ENCODE measurements at regions not wholly inside any gene's neighbourhood (a gene's known extent, or its start where the extent isn't known, plus 50 kb on each side); places are given as distances from the start of the nearest gene placed in this dataset.

DNA sequence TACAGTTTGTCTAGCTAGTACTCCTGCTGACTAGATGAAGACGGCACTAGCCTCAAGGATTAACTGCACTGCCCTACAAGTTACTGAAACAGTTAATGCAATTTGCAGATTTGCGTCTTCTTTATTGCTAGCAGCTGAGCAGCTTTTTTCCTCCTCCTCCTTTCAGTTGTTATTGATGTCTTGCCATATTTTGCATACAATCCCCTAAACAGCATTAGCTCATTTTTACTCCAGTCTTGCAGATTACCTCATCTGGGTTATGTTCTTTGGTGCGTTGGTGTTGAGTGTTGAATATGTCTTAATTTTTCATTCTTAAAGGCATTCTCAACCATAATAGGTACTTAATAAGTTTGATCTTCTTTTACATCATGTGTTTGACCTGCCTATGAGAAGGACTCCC lies 363.4 kb upstream of the LYPLAL1 start (continued):
- TF ChIP-seq RFX5 (IDR thresholded peaks at IDR 0.05; ENCODE audit: borderline replicate concordance, low read depth, low read length) = no peak
- TF ChIP-seq GTF2F1 (IDR thresholded peaks at IDR 0.05; ENCODE audit: borderline replicate concordance, low read depth, low read length) = no peak
- TF ChIP-seq RAD21 (IDR thresholded peaks at IDR 0.05 in 1 of 2, conservative IDR thresholded peaks at IDR 0.05 in 1 of 2; ENCODE audit: low read depth in 2 of 2, low read length in 2 of 2) = no peak
- no peak for TF ChIP-seq ASH2L (IDR thresholded peaks at IDR 0.05; ENCODE audit: low read length)
- TF ChIP-seq POLR2A (IDR thresholded peaks at IDR 0.05; ENCODE audit: control extremely low read depth in 1 of 2, low read depth in 2 of 2, low read length in 2 of 2) = no peak
- TF ChIP-seq SP1 (IDR thresholded peaks at IDR 0.05; ENCODE audit: low read depth, low read length) = no peak
